ENCODE measurements at regions not wholly inside any gene's neighbourhood (a gene's known extent, or its start where the extent isn't known, plus 50 kb on each side); places are given as distances from the start of the nearest gene placed in this dataset.

GRCh38 chr7:20026762-20027161, 190.4 kb downstream of the MACC1 start:
- Histone ChIP-seq H3K27me3 (replicated peaks; ENCODE audit: control insufficient read depth, insufficient read depth, low read length) (no peaks in the 10 kb centered on the region), H3K36me3 (ENCODE audit: control insufficient read depth, insufficient read depth, low read length) (no peaks in the 10 kb centered on the region), H3K9me3 (peaks cover 3% of the 10 kb centered on the region; the same call in 1 of the 2 replicates), H3K4me3 (ENCODE audit: low read depth, low read length) (no peak overlapping the region), H3K4me1 (no peaks in the 10 kb centered on the region)
- no peaks in the 10 kb centered on the region for H3K4me1 Mint-ChIP-seq (ENCODE audit: low read depth, unreplicated experiment)
- H3K27ac Mint-ChIP-seq (ENCODE audit: unreplicated experiment): no peak overlapping the region
- no peak for TF ChIP-seq CTCF (IDR thresholded peaks at IDR 0.05; ENCODE audit: insufficient read depth in 1 of 2, low read depth in 1 of 2, low read length in 1 of 2, severe bottlenecking in 1 of 2, unreplicated experiment in 1 of 2)
- H3K36me3 Mint-ChIP-seq (ENCODE audit: insufficient read depth, unreplicated experiment): no peaks in the 10 kb centered on the region
- H3K27me3 Mint-ChIP-seq (ENCODE audit: insufficient read depth, unreplicated experiment): no peaks in the 10 kb centered on the region
- intact Hi-C loops (cut with micrococcal nuclease; ENCODE audit: unreplicated experiment): no loop called here
- no TSS peak for BruUV-seq (replicated peaks)
- ChIA-PET POLR2A (no interaction called here), CTCF (no interaction called here)
- no peak overlapping the region for H3K4me3 Mint-ChIP-seq (ENCODE audit: unreplicated experiment)
- DNase-seq: no peak
- H3K9me3 Mint-ChIP-seq (ENCODE audit: unreplicated experiment): peaks cover 33% of the 10 kb centered on the region

GRCh38 chr7:20021831-20022230, 195.4 kb downstream of the MACC1 start:
- no peak overlapping the region for H3K4me3 ChIP-seq (ENCODE audit: low read depth, low read length)
- H3K27me3 ChIP-seq (replicated peaks; ENCODE audit: control insufficient read depth, insufficient read depth, low read length): no peaks in the 10 kb centered on the region
- no peak for TF ChIP-seq CTCF (IDR thresholded peaks at IDR 0.05; ENCODE audit: insufficient read depth in 1 of 2, low read depth in 1 of 2, low read length in 1 of 2, severe bottlenecking in 1 of 2, unreplicated experiment in 1 of 2)
- Mint-ChIP-seq H3K36me3 (ENCODE audit: insufficient read depth, unreplicated experiment) (no peaks in the 10 kb centered on the region), H3K9me3 (ENCODE audit: unreplicated experiment) (peaks cover 32% of the 10 kb centered on the region), H3K4me3 (ENCODE audit: unreplicated experiment) (no peak overlapping the region), H3K27me3 (ENCODE audit: insufficient read depth, unreplicated experiment) (no peaks in the 10 kb centered on the region), H3K27ac (ENCODE audit: unreplicated experiment) (no peak overlapping the region), H3K4me1 (ENCODE audit: low read depth, unreplicated experiment) (peaks cover 7% of the 10 kb centered on the region)
- no peak for DNase-seq
- BruUV-seq (replicated peaks): no TSS peak
- ChIA-PET CTCF (no interaction called here), POLR2A (no interaction called here)
- intact Hi-C loops (cut with micrococcal nuclease; ENCODE audit: unreplicated experiment): no loop called here
- no peaks in the 10 kb centered on the region for H3K4me1 ChIP-seq
- H3K36me3 ChIP-seq (ENCODE audit: control insufficient read depth, insufficient read depth, low read length): no peaks in the 10 kb centered on the region
- H3K9me3 ChIP-seq: peaks cover 11% of the 10 kb centered on the region

- ChIA-PET CTCF (no interaction called here), POLR2A (no interaction called here)
- Mint-ChIP-seq H3K27me3 (ENCODE audit: insufficient read depth, unreplicated experiment) (no peaks in the 10 kb centered on the region), H3K27ac (ENCODE audit: unreplicated experiment) (no peak overlapping the region), H3K9me3 (ENCODE audit: unreplicated experiment) (peaks cover 25% of the 10 kb centered on the region), H3K4me1 (ENCODE audit: low read depth, unreplicated experiment) (peaks cover 7% of the 10 kb centered on the region), H3K36me3 (ENCODE audit: insufficient read depth, unreplicated experiment) (no peaks in the 10 kb centered on the region), H3K4me3 (ENCODE audit: unreplicated experiment) (no peak overlapping the region)
- Histone ChIP-seq H3K9me3 (peaks cover 11% of the 10 kb centered on the region), H3K27me3 (replicated peaks; ENCODE audit: control insufficient read depth, insufficient read depth, low read length) (no peaks in the 10 kb centered on the region), H3K4me1 (no peaks in the 10 kb centered on the region), H3K36me3 (ENCODE audit: control insufficient read depth, insufficient read depth, low read length) (no peaks in the 10 kb centered on the region), H3K4me3 (ENCODE audit: low read depth, low read length) (no peak overlapping the region)
- intact Hi-C loops (cut with micrococcal nuclease; ENCODE audit: unreplicated experiment): no loop called here
- BruUV-seq (replicated peaks): no TSS peak
- TF ChIP-seq CTCF (IDR thresholded peaks at IDR 0.05; ENCODE audit: insufficient read depth in 1 of 2, low read depth in 1 of 2, low read length in 1 of 2, severe bottlenecking in 1 of 2, unreplicated experiment in 1 of 2): no peak
- DNase-seq: no peak
Observed at GRCh38 chr7:20021066-20021465, 196.1 kb downstream of the MACC1 start.
